ENCODE measurements at regions not wholly inside any gene's neighbourhood (a gene's known extent, or its start where the extent isn't known, plus 50 kb on each side); places are given as distances from the start of the nearest gene placed in this dataset.

DNA sequence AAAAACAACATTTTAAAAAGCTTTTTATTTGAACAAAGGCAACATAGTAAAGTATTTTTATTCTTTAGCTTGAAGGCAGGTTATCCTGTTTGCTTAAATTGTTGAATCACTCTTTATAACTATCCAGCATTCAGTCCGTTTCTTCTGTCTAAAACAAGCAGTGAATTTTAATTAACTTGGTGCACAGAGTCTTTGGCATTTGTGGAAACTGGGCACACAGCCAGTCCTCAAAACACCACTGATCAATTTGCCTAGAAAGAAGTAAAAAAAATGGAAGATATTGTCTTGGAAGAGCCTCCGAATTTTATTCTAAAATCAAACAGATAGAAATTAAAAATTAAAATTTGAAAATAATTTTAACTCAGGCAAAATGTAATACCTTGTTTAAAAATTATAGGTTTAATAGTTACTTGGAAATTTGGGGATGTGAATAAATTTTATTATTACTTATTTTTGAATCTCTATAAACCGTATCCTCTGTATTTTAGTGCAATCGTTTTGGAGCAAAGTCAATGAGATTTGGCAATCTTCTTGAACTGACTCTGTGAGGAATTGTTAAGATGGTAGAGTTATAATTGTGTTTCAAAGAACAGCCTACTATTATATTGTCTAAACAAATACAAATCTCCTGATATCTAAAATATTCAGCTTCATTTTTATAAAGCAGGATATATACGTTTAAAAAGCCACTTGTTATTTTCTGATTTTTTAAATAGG is 927.0 kb downstream of the SLC16A7 start:
- Histone ChIP-seq H3K36me3 (replicated peaks in 1 of 2) (no peaks in the 10 kb centered on the region), H3K27ac (no peak overlapping the region), H3K27me3 (no peaks in the 10 kb centered on the region), H3K4me3 (no peak overlapping the region), H3K9me3 (replicated peaks in 1 of 3) (no peaks in the 10 kb centered on the region), H3K4me1 (replicated peaks in 1 of 2) (no peaks in the 10 kb centered on the region)
- intact Hi-C loops (cut with DNase I), result no loop called here
- 49 to 68% (median 62%) methylated on average over 5 of the region's 5 CpGs for WGBS, 4 donors
- no peak for DNase-seq
- TF ChIP-seq POLR2A (IDR thresholded peaks at IDR 0.05), result no peak
- TF ChIP-seq, protein P1, sequence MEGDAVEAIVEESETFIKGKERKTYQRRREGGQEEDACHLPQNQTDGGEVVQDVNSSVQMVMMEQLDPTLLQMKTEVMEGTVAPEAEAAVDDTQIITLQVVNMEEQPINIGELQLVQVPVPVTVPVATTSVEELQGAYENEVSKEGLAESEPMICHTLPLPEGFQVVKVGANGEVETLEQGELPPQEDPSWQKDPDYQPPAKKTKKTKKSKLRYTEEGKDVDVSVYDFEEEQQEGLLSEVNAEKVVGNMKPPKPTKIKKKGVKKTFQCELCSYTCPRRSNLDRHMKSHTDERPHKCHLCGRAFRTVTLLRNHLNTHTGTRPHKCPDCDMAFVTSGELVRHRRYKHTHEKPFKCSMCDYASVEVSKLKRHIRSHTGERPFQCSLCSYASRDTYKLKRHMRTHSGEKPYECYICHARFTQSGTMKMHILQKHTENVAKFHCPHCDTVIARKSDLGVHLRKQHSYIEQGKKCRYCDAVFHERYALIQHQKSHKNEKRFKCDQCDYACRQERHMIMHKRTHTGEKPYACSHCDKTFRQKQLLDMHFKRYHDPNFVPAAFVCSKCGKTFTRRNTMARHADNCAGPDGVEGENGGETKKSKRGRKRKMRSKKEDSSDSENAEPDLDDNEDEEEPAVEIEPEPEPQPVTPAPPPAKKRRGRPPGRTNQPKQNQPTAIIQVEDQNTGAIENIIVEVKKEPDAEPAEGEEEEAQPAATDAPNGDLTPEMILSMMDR (IDR thresholded peaks at IDR 0.05), result no peak

DNA sequence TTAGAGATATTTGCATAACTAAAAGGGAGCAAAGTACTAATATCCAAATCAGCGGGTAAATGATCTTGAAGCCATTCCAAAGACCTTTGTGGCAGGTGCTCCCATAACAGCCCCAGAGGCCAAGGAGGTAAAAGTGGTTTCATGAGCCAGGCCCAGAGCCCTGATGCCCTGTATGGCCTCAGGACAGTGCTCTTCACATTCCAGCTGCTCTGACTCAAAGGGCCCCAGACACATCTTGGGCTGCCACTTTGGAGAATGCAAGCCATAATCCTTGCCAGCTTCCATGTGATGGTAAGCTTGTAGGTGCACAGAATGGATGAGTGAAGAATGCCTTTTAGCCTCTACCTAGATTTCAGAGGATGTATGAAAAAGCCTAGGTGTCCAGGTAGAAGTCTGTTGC is 933.4 kb downstream of the SLC16A7 start:
- 81 to 100% (median 94%) methylated on average over 1 of the region's 1 CpG for WGBS, 4 donors
- no peak overlapping the region for H3K27ac ChIP-seq
- H3K9me3 ChIP-seq (replicated peaks in 1 of 3), result no peaks in the 10 kb centered on the region
- TF ChIP-seq, protein P1 (IDR thresholded peaks at IDR 0.05), result no peak
- no peak for TF ChIP-seq POLR2A (IDR thresholded peaks at IDR 0.05)
- no peak for DNase-seq
- no peaks in the 10 kb centered on the region for H3K36me3 ChIP-seq (replicated peaks in 1 of 2)
- no peak overlapping the region for H3K4me3 ChIP-seq
- H3K4me1 ChIP-seq (replicated peaks in 1 of 2), result no peaks in the 10 kb centered on the region
- no peaks in the 10 kb centered on the region for H3K27me3 ChIP-seq
- intact Hi-C loops (cut with DNase I), result no loop called here

DNA sequence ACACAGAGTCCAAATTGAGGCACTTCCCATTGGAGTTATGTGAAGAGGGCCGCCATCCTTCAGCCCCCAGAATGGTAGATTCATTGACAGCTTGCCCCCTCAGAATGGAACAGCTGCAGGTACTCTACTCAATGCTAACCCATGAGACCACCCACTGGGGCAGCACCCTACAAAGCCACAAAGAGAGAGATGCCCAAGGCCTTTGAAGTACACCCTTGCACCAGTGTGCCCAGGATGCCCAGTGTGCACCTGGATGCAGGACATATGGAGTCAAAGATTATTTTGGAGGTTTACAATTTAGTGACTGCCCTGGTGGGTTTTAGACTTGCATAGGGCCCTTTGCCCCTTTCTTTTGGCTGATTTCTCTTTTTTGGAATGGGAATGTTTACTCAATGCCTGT is 933.9 kb downstream of the SLC16A7 start:
- intact Hi-C loops (cut with DNase I), result no loop called here
- H3K27ac ChIP-seq, result no peak overlapping the region
- TF ChIP-seq POLR2A (IDR thresholded peaks at IDR 0.05), result no peak
- TF ChIP-seq, protein P1 (IDR thresholded peaks at IDR 0.05), result no peak
- H3K27me3 ChIP-seq, result no peaks in the 10 kb centered on the region
- H3K36me3 ChIP-seq (replicated peaks in 1 of 2), result no peaks in the 10 kb centered on the region
- WGBS, 4 donors, result 89 to 100% (median 98%) methylated on average over 1 of the region's 1 CpG
- no peak for DNase-seq
- H3K9me3 ChIP-seq (replicated peaks in 1 of 3), result no peaks in the 10 kb centered on the region
- no peaks in the 10 kb centered on the region for H3K4me1 ChIP-seq (replicated peaks in 1 of 2)
- H3K4me3 ChIP-seq, result no peak overlapping the region

DNA sequence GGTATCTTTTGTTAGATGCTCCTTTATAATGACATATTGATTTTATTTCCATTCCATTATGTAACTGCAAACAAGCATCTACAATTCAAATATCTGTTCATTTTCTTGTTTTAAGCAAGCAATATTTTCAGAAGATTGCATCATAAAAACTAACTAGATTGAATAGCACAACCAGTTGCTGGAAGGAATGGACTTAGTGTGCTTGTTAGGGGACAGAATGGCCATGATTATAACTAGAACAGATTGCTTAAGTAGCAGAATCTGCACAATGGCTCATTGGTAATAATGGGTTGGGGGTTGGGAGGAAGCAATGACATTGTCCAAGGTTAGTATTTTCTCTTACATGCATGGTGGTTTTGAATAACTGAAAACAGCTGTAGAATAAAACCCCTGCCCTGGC is 939.5 kb downstream of the SLC16A7 start:
- TF ChIP-seq POLR2A (IDR thresholded peaks at IDR 0.05), result no peak
- TF ChIP-seq, protein P1 (IDR thresholded peaks at IDR 0.05), result no peak
- H3K4me3 ChIP-seq, result no peak overlapping the region
- no peaks in the 10 kb centered on the region for H3K27me3 ChIP-seq
- intact Hi-C loops (cut with DNase I), result no loop called here
- H3K27ac ChIP-seq, result no peak overlapping the region
- H3K4me1 ChIP-seq (replicated peaks in 1 of 2), result no peaks in the 10 kb centered on the region
- DNase-seq, result no peak
- no peaks in the 10 kb centered on the region for H3K36me3 ChIP-seq (replicated peaks in 1 of 2)
- H3K9me3 ChIP-seq (replicated peaks in 1 of 3), result no peaks in the 10 kb centered on the region

Data from adrenal gland (tissue), 9 donors.